Suprapubic skin (tissue), 4 donors: ENCODE measurements at regions not wholly inside any gene's neighbourhood (a gene's known extent, or its start where the extent isn't known, plus 50 kb on each side); places are given as distances from the start of the nearest gene placed in this dataset.

Source experiments
- CTCF ChIP-seq, 2 donors: fragments of 200-600 bp in 1 of 2; fragments of 450-650 bp in 1 of 2; sonication (generic) in 1 of 2; IDR thresholded peaks; one replicate each; pipeline ENCODE4 v1.5.1; 2016 to 2019; ENCODE audit warnings: antibody characterized with exemption in 2 of 2, mild to moderate bottlenecking in 1 of 2, moderate library complexity in 1 of 2
- EP300 ChIP-seq: sonication (generic); formaldehyde crosslinking; IDR thresholded peaks from one replicate; pipeline ENCODE4 v1.6.1; 2017; ENCODE audit warnings: antibody characterized with exemption
- POLR2A ChIP-seq, 2 donors: fragments of 450-650 bp; IDR thresholded peaks; one replicate each; pipeline ENCODE4 v1.6.1; 2017; ENCODE audit warnings: antibody characterized with exemption in 2 of 2, mild to moderate bottlenecking in 2 of 2, moderate library complexity in 2 of 2
- POLR2AphosphoS5 ChIP-seq, 3 donors: sonication (generic); formaldehyde crosslinking; IDR thresholded peaks; one replicate each; pipeline ENCODE4 v1.6.1; 2017; ENCODE audit warnings: antibody characterized with exemption in 3 of 3

GRCh38 chr13:26457212-26457611 is 100.3 kb upstream of the WASF3 start:
- TF ChIP-seq CTCF (IDR thresholded peaks at IDR 0.05) (no peak), POLR2AphosphoS5 (IDR thresholded peaks at IDR 0.05) (no peak), POLR2A (IDR thresholded peaks at IDR 0.05) (no peak), EP300 (no peak)
